ENCODE measurements at regions not wholly inside any gene's neighbourhood (a gene's known extent, or its start where the extent isn't known, plus 50 kb on each side); places are given as distances from the start of the nearest gene placed in this dataset.

- TF ChIP-seq EZH2phosphoT487 (IDR thresholded peaks at IDR 0.05; ENCODE audit: low read depth) (no peak), CTCF (IDR thresholded peaks at IDR 0.05; ENCODE audit: low read depth, low read length) (no peak)
Observed at GRCh38 chr1:199404191-199404590, 623.3 kb upstream of the NR5A2 start.

Data from OCI-LY3 (cell line).